H1 (cell line): ENCODE measurements at regions not wholly inside any gene's neighbourhood (a gene's known extent, or its start where the extent isn't known, plus 50 kb on each side); places are given as distances from the start of the nearest gene placed in this dataset.

ENCODE experiments used
- CTCF ChIA-PET: fragments of 300-600 bp; sonication (Branson Sonifier 250); formaldehyde crosslinking; loops from one replicate; lab custom pipeline; 2021; ENCODE audit not compliant: partially characterized antibody; lab: Charles Lee
- POLR2A ChIA-PET: fragments of 300-600 bp; sonication (Branson Sonifier 250); formaldehyde crosslinking; loops from one replicate; lab custom pipeline; 2021; ENCODE audit warnings: inconsistent platforms; ENCODE audit not compliant: partially characterized antibody; lab: Charles Lee
- DNase-seq, 2 experiments: peaks; one replicate each; pipeline versions ENCODE4 v3.0.0 to v3.0.0-alpha.2; 2010 to 2022; ENCODE audit warnings: low spot score in 2 of 2, low read depth in 1 of 2, mixed read lengths in 1 of 2
- FAIRE-seq: peaks from 2 replicates; lab custom pipeline; 2011; peaks lifted over from hg19 to GRCh38; lab: Jason Lieb, UNC
- H2AFZ ChIP-seq: 2 replicates; pipeline ENCODE4 v1.8.1; 2012; ENCODE audit warnings: low read length, inconsistent platforms
- H2AK5ac ChIP-seq: 2 replicates; pipeline ENCODE4 v1.6.1; 2013; ENCODE audit warnings: low read depth, low read length
- H2BK120ac ChIP-seq: replicated peaks from 2 replicates; pipeline ENCODE3; 2013; ENCODE audit warnings: low read depth, low read length, inconsistent platforms
- H2BK12ac ChIP-seq: 2 replicates; pipeline ENCODE4 v1.6.1; 2013; ENCODE audit warnings: low read depth, low read length
- H2BK15ac ChIP-seq: 2 replicates; pipeline ENCODE4 v1.6.1; 2013; ENCODE audit warnings: low read length
- H2BK20ac ChIP-seq: 2 replicates; pipeline ENCODE4 v1.6.1; 2013; ENCODE audit warnings: low read length
- H2BK5ac ChIP-seq: 2 replicates; pipeline ENCODE4 v1.6.1; 2013; ENCODE audit warnings: low read depth, low read length
- H3K14ac ChIP-seq: 2 replicates; pipeline ENCODE4 v1.6.1; 2013; ENCODE audit warnings: inconsistent platforms; ENCODE audit not compliant: insufficient read length
- H3K18ac ChIP-seq: 2 replicates; pipeline ENCODE4 v1.6.1; 2013; ENCODE audit warnings: low read length; ENCODE audit errors: extremely low read depth
- H3K23ac ChIP-seq: 2 replicates; pipeline ENCODE4 v1.6.1; 2013; ENCODE audit warnings: inconsistent platforms; ENCODE audit not compliant: insufficient read length
- H3K23me2 ChIP-seq: 2 replicates; pipeline ENCODE4 v1.6.1; 2013; ENCODE audit warnings: low read depth, low read length
- H3K27ac ChIP-seq: 2 replicates; pipeline ENCODE4 v1.6.1; 2011; ENCODE audit warnings: low read depth, low read length, inconsistent platforms
- H3K27me3 ChIP-seq, 4 experiments: replicated peaks in 1 of 4; 1 replicate in 1 of 4; 2 replicates in 3 of 4; pipeline versions ENCODE4 v1.6.1 to v1.8.1; 2011 to 2013; ENCODE audit warnings: low read length in 3 of 4, mild to moderate bottlenecking in 3 of 4, inconsistent platforms in 2 of 4, mixed read lengths in 2 of 4, moderate library complexity in 1 of 4; ENCODE audit not compliant: control insufficient read depth in 3 of 4, insufficient read depth in 3 of 4; ENCODE audit errors: extremely low read depth in 1 of 4
- H3K36me3 ChIP-seq, 4 experiments: 2 replicates each; pipeline versions ENCODE4 v1.6.1 to v1.8.1; 2011 to 2013; ENCODE audit warnings: mild to moderate bottlenecking in 4 of 4, low read length in 3 of 4, moderate library complexity in 2 of 4, control low read depth in 1 of 4, inconsistent platforms in 1 of 4; ENCODE audit not compliant: insufficient read depth in 4 of 4, control insufficient read depth in 2 of 4
- H3K4ac ChIP-seq: replicated peaks from 2 replicates; pipeline ENCODE3; 2013; ENCODE audit warnings: low read length, low read depth, mixed read lengths, inconsistent platforms; ENCODE audit not compliant: insufficient read length
- H3K4me1 ChIP-seq, 4 experiments: replicated peaks in 1 of 4; 1 replicate in 1 of 4; 2 replicates in 3 of 4; pipeline versions ENCODE4 v1.6.1 to v1.8.1; 2011 to 2013; ENCODE audit warnings: low read length in 3 of 4, inconsistent platforms in 2 of 4, mixed read lengths in 1 of 4; ENCODE audit not compliant: insufficient read depth in 4 of 4, control insufficient read depth in 3 of 4
- H3K4me2 ChIP-seq, 2 experiments: 2 replicates each; pipeline versions ENCODE4 v1.6.1 to v1.8.1; 2011 to 2013; ENCODE audit warnings: low read depth in 2 of 2, low read length in 2 of 2, control low read depth in 1 of 2, inconsistent platforms in 1 of 2, mild to moderate bottlenecking in 1 of 2; ENCODE audit not compliant: insufficient read depth in 1 of 2
- H3K4me3 ChIP-seq, 4 experiments: fragments of 200-600, 300-600 bp in 1 of 4; sonication (generic), shearing (Covaris generic), sonication (Bioruptor Twin) in 1 of 4; 2 replicates each; pipeline versions ENCODE4 v1.5.1 to v1.8.1; 2011 to 2016; ENCODE audit warnings: low read length in 4 of 4, low read depth in 3 of 4, control low read depth in 2 of 4, inconsistent platforms in 2 of 4, mild to moderate bottlenecking in 2 of 4, mixed read lengths in 1 of 4, moderate library complexity in 1 of 4; ENCODE audit not compliant: insufficient read depth in 2 of 4; ENCODE audit errors: extremely low read depth in 1 of 4
- H3K56ac ChIP-seq: replicated peaks from 2 replicates; pipeline ENCODE3; 2013; ENCODE audit warnings: low read depth, mild to moderate bottlenecking, mixed read lengths, low read length, inconsistent platforms; ENCODE audit not compliant: insufficient read length
- H3K79me1 ChIP-seq: 2 replicates; pipeline ENCODE4 v1.6.1; 2013; ENCODE audit warnings: low read depth, low read length, control low read depth
- H3K79me2 ChIP-seq, 2 experiments: 2 replicates each; pipeline versions ENCODE4 v1.6.1 to v1.8.1; 2012 to 2013; ENCODE audit warnings: low read length in 2 of 2, mild to moderate bottlenecking in 2 of 2, inconsistent platforms in 1 of 2; ENCODE audit not compliant: insufficient read depth in 2 of 2, control insufficient read depth in 1 of 2
- H3K9ac ChIP-seq, 4 experiments: replicated peaks in 1 of 4; 1 replicate in 1 of 4; 2 replicates in 3 of 4; pipeline versions ENCODE4 v1.6.1 to v1.8.1; 2011 to 2013; ENCODE audit warnings: low read depth in 3 of 4, low read length in 3 of 4, control low read depth in 2 of 4, mild to moderate bottlenecking in 2 of 4, moderate library complexity in 2 of 4, inconsistent platforms in 1 of 4; ENCODE audit errors: extremely low read depth in 1 of 4
- H3K9me3 ChIP-seq, 2 experiments: 2 replicates each; pipeline versions ENCODE4 v1.6.1 to v1.8.1; 2012 to 2013; ENCODE audit warnings: mild to moderate bottlenecking in 2 of 2, moderate library complexity in 2 of 2, control low read depth in 1 of 2, inconsistent platforms in 1 of 2, low read depth in 1 of 2, low read length in 1 of 2, mixed read lengths in 1 of 2; ENCODE audit not compliant: insufficient read depth in 2 of 2
- H4K20me1 ChIP-seq, 2 experiments: replicated peaks in 1 of 2; 2 replicates each; pipeline versions ENCODE3 to v1.8.1; 2011 to 2013; ENCODE audit warnings: inconsistent platforms in 2 of 2, low read length in 2 of 2, mild to moderate bottlenecking in 1 of 2; ENCODE audit not compliant: insufficient read depth in 2 of 2, control insufficient read depth in 1 of 2
- H4K5ac ChIP-seq: 2 replicates; pipeline ENCODE4 v1.6.1; 2013; ENCODE audit warnings: low read length, low read depth, mixed read lengths, inconsistent platforms; ENCODE audit not compliant: insufficient read length
- H4K8ac ChIP-seq: 2 replicates; pipeline ENCODE4 v1.8.0; 2013; ENCODE audit warnings: mild to moderate bottlenecking, moderate library complexity, low read length, inconsistent platforms; ENCODE audit not compliant: insufficient read depth; ENCODE audit errors: extremely low read depth
- H4K91ac ChIP-seq: replicated peaks from 2 replicates; pipeline ENCODE3; 2013; ENCODE audit warnings: low read length, mixed read lengths, inconsistent platforms; ENCODE audit not compliant: insufficient read length
- BRCA1 ChIP-seq: IDR thresholded peaks from 2 replicates; pipeline ENCODE4 v1.6.1; 2012; ENCODE audit warnings: low read depth, low read length, improper control_type of control experiment
- POU5F1 ChIP-seq: IDR thresholded peaks from 2 replicates; pipeline ENCODE4 v1.6.1; 2011; ENCODE audit warnings: low read depth, mild to moderate bottlenecking, low read length, moderate library complexity
- RFX5 ChIP-seq: IDR thresholded peaks from 2 replicates; pipeline ENCODE4 v1.6.1; 2011; ENCODE audit warnings: low read depth, low read length, improper control_type of control experiment, borderline replicate concordance
- RNF2 ChIP-seq: fragments of 200-900, 300-1000 bp; sonication (generic); IDR thresholded peaks from 2 replicates; pipeline ENCODE4 v1.7.1; 2016; ENCODE audit warnings: borderline replicate concordance, low read depth, mild to moderate bottlenecking, antibody characterized with exemption, low read length; ENCODE audit not compliant: poor library complexity, severe bottlenecking; ENCODE audit errors: missing control alignments
- SP1 ChIP-seq: IDR thresholded peaks from 2 replicates; pipeline ENCODE4 v1.6.1; 2011; ENCODE audit warnings: low read depth, low read length
- TAF7 ChIP-seq: optimal IDR thresholded peaks from 2 replicates; pipeline ENCODE3; 2011; ENCODE audit warnings: low read depth, mild to moderate bottlenecking, inconsistent platforms, low read length, moderate library complexity, borderline replicate concordance
- TBP ChIP-seq: IDR thresholded peaks from 2 replicates; pipeline ENCODE4 v1.6.1; 2011; ENCODE audit warnings: low read depth, low read length, improper control_type of control experiment
- TEAD4 ChIP-seq: IDR thresholded peaks from 2 replicates; pipeline ENCODE4 v1.6.1; 2012; ENCODE audit warnings: low read depth, low read length, inconsistent platforms, mixed read lengths
- ZNF274 ChIP-seq: IDR thresholded peaks from 2 replicates; pipeline ENCODE4 v1.7.0; 2012; ENCODE audit warnings: low read length, borderline replicate concordance; ENCODE audit errors: extremely low read depth
- WGBS, 2 experiments: shearing (Covaris generic) in 1 of 2; methylation state at CpG; one replicate each; pipeline versions ENCODE4 v1.1.6 to v1.1.7; 2013 to 2015; ENCODE audit warnings: low lambda C conversion rate in 2 of 2, mixed read lengths in 2 of 2, inconsistent platforms in 1 of 2, low coverage in 1 of 2, missing lambda C conversion rate in 1 of 2; ENCODE audit not compliant: insufficient replicate concordance in 2 of 2, insufficient coverage in 1 of 2, insufficient read length in 1 of 2; ENCODE audit errors: extremely low coverage in 1 of 2, missing lambda C conversion rate in 1 of 2; 5-methylcytosine and 5-hydroxymethylcytosine counted together
- TF ChIP-seq, protein P1 (sequence below): IDR thresholded peaks from 2 replicates; pipeline ENCODE4 v1.6.1; 2011; ENCODE audit warnings: low read length, improper control_type of control experiment

GRCh38 chr18:78304192-78305164 is 675.1 kb upstream of the SALL3 start:
- no peaks in the 10 kb centered on the region for H4K20me1 ChIP-seq
- H3K27ac ChIP-seq: no peak overlapping the region
- no peak overlapping the region for H2BK15ac ChIP-seq
- FAIRE-seq (no peak), DNase-seq (no peak)
- H2BK5ac ChIP-seq: no peak overlapping the region
- peaks cover 0 to 3% (median 1%) of the 10 kb centered on the region in 4 experiments; a peak in 1 of 7 replicates for H3K4me1 ChIP-seq
- no peak overlapping the region for H3K18ac ChIP-seq
- H3K56ac ChIP-seq: no peak overlapping the region
- no peak overlapping the region for H2AFZ ChIP-seq
- H3K23ac ChIP-seq: no peak overlapping the region
- no peak overlapping the region for H2AK5ac ChIP-seq
- no peak overlapping the region for H2BK120ac ChIP-seq
- no peak overlapping the region for H3K4me2 ChIP-seq
- no peak overlapping the region for H3K9ac ChIP-seq
- no peaks in the 10 kb centered on the region for H3K27me3 ChIP-seq
- no peak overlapping the region for H3K14ac ChIP-seq
- H2BK20ac ChIP-seq: no peak overlapping the region
- H3K36me3 ChIP-seq: no peaks in the 10 kb centered on the region
- H4K5ac ChIP-seq: no peak overlapping the region
- no peaks in the 10 kb centered on the region for H3K79me2 ChIP-seq
- H3K4me3 ChIP-seq: no peak overlapping the region
- no peaks in the 10 kb centered on the region for H3K79me1 ChIP-seq
- no peak overlapping the region for H2BK12ac ChIP-seq
- no peak overlapping the region for H3K4ac ChIP-seq
- H3K23me2 ChIP-seq: no peaks in the 10 kb centered on the region
- no peak overlapping the region for H4K8ac ChIP-seq
- ChIA-PET POLR2A (no interaction called here), CTCF (interaction anchor here (1.1 kb wide), 1 partner anchor 113 kb away, joined by 3 read pairs; no protein-coding TSS in a partner anchor)
- WGBS, 2 experiments: 88% methylated on average over 25 of the region's 25 CpGs; no CpG with 5 or more reads in 1 of the 2 experiments
- peaks cover 5 to 8% of the 10 kb centered on the region in 2 experiments; a peak in 3 of 4 replicates for H3K9me3 ChIP-seq
- H4K91ac ChIP-seq: no peak overlapping the region
- TF ChIP-seq ZNF274 (no peak), TAF7 (no peak), BRCA1 (no peak), TBP (no peak), POU5F1 (no peak), RFX5 (no peak), TEAD4 (no peak), SP1 (no peak), RNF2 (no peak)
- TF ChIP-seq, protein P1, sequence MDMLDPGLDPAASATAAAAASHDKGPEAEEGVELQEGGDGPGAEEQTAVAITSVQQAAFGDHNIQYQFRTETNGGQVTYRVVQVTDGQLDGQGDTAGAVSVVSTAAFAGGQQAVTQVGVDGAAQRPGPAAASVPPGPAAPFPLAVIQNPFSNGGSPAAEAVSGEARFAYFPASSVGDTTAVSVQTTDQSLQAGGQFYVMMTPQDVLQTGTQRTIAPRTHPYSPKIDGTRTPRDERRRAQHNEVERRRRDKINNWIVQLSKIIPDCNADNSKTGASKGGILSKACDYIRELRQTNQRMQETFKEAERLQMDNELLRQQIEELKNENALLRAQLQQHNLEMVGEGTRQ: no peak
